ENCODE measurements at regions not wholly inside any gene's neighbourhood (a gene's known extent, or its start where the extent isn't known, plus 50 kb on each side); places are given as distances from the start of the nearest gene placed in this dataset.

DNA sequence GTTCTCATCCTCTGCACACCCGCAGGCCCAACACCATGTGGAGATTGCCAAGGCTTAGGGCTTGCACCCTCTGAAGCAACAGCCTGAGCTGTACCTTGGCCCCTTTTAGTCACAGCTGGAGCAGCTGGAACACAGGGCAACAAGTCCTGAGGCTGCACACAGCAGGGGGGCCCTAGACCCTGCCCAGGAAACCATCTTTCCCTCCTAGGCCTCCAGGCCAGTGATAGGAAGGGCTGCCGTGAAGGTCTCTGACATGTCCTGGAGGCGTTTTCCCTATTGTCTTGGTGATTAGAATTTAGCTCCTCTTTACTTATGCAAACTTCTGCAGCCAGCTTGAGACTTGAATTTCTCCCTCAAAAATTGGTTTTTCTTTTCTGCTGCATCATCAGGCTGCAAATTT is 373.5 kb upstream of the CLEC14A start:
- TF ChIP-seq, protein P1, sequence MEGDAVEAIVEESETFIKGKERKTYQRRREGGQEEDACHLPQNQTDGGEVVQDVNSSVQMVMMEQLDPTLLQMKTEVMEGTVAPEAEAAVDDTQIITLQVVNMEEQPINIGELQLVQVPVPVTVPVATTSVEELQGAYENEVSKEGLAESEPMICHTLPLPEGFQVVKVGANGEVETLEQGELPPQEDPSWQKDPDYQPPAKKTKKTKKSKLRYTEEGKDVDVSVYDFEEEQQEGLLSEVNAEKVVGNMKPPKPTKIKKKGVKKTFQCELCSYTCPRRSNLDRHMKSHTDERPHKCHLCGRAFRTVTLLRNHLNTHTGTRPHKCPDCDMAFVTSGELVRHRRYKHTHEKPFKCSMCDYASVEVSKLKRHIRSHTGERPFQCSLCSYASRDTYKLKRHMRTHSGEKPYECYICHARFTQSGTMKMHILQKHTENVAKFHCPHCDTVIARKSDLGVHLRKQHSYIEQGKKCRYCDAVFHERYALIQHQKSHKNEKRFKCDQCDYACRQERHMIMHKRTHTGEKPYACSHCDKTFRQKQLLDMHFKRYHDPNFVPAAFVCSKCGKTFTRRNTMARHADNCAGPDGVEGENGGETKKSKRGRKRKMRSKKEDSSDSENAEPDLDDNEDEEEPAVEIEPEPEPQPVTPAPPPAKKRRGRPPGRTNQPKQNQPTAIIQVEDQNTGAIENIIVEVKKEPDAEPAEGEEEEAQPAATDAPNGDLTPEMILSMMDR (IDR thresholded peaks at IDR 0.05; ENCODE audit: low read depth, low read length): no peak
- no peak overlapping the region for H3K27ac ChIP-seq
- H3K36me3 ChIP-seq: no peaks in the 10 kb centered on the region
- no peaks in the 10 kb centered on the region for H3K9me3 ChIP-seq (ENCODE audit: low read depth)
- DNase-seq (ENCODE audit: low read depth in 1 of 2, low spot score in 1 of 2): no peak
- H3K27me3 ChIP-seq: no peaks in the 10 kb centered on the region
- H3K4me1 ChIP-seq (ENCODE audit: low read depth): no peaks in the 10 kb centered on the region
- no peak overlapping the region for H3K4me3 ChIP-seq

DNA sequence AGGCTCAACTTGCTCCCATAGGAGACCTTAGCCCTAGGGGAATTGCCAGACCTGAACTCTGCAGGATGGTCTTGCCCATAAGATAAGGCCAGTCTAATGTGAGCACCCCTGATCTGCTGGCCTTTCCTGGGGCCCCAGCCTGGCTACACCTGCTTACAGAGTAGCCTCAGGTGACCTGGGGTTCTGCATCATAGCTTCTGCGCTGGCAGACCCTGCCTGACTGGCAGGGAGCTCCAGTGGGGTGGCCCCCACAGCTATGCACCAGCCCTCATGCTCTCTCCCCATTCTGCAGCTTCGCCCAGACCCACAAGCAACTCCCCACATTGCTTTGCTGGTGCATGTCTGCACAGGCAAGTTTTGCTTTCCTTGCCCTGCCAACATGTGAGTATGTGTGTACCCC is 371.3 kb upstream of the CLEC14A start:
- H3K4me3 ChIP-seq: no peak overlapping the region
- no peaks in the 10 kb centered on the region for H3K36me3 ChIP-seq
- TF ChIP-seq, protein P1 (IDR thresholded peaks at IDR 0.05; ENCODE audit: low read depth, low read length): no peak
- no peaks in the 10 kb centered on the region for H3K4me1 ChIP-seq (ENCODE audit: low read depth)
- no peak overlapping the region for H3K27ac ChIP-seq
- no peak for DNase-seq (ENCODE audit: low read depth in 1 of 2, low spot score in 1 of 2)
- H3K9me3 ChIP-seq (ENCODE audit: low read depth): no peaks in the 10 kb centered on the region
- H3K27me3 ChIP-seq: no peaks in the 10 kb centered on the region

- no peak overlapping the region for H3K4me3 ChIP-seq
- H3K9me3 ChIP-seq (ENCODE audit: low read depth): no peaks in the 10 kb centered on the region
- H3K27ac ChIP-seq: no peak overlapping the region
- no peak for DNase-seq (ENCODE audit: low read depth in 1 of 2, low spot score in 1 of 2)
- no peaks in the 10 kb centered on the region for H3K36me3 ChIP-seq
- TF ChIP-seq, protein P1 (IDR thresholded peaks at IDR 0.05; ENCODE audit: low read depth, low read length): no peak
- H3K27me3 ChIP-seq: no peaks in the 10 kb centered on the region
- no peaks in the 10 kb centered on the region for H3K4me1 ChIP-seq (ENCODE audit: low read depth)
These were observed 367.8 kb upstream of the CLEC14A start for GRCh38 chr14:38623661-38624060.

GRCh38 chr14:38618514-38618913 is 362.6 kb upstream of the CLEC14A start:
- DNase-seq (ENCODE audit: low read depth in 1 of 2, low spot score in 1 of 2): no peak
- H3K9me3 ChIP-seq (ENCODE audit: low read depth): no peaks in the 10 kb centered on the region
- H3K36me3 ChIP-seq: no peaks in the 10 kb centered on the region

GRCh38 chr14:38616959-38617358 is 361.1 kb upstream of the CLEC14A start:
- Histone ChIP-seq H3K4me3 (no peak overlapping the region), H3K27ac (no peak overlapping the region), H3K36me3 (no peaks in the 10 kb centered on the region), H3K9me3 (ENCODE audit: low read depth) (no peaks in the 10 kb centered on the region), H3K27me3 (no peaks in the 10 kb centered on the region), H3K4me1 (ENCODE audit: low read depth) (no peaks in the 10 kb centered on the region)
- no peak for DNase-seq (ENCODE audit: low read depth in 1 of 2, low spot score in 1 of 2)
- TF ChIP-seq, protein P1 (IDR thresholded peaks at IDR 0.05; ENCODE audit: low read depth, low read length): no peak

More at GRCh38 chr14:38618514-38618913, 362.6 kb upstream of the CLEC14A start:
- H3K27me3 ChIP-seq: no peaks in the 10 kb centered on the region
- H3K4me3 ChIP-seq: no peak overlapping the region
- H3K27ac ChIP-seq: no peak overlapping the region
- no peaks in the 10 kb centered on the region for H3K4me1 ChIP-seq (ENCODE audit: low read depth)
- TF ChIP-seq, protein P1 (IDR thresholded peaks at IDR 0.05; ENCODE audit: low read depth, low read length): no peak

DNA sequence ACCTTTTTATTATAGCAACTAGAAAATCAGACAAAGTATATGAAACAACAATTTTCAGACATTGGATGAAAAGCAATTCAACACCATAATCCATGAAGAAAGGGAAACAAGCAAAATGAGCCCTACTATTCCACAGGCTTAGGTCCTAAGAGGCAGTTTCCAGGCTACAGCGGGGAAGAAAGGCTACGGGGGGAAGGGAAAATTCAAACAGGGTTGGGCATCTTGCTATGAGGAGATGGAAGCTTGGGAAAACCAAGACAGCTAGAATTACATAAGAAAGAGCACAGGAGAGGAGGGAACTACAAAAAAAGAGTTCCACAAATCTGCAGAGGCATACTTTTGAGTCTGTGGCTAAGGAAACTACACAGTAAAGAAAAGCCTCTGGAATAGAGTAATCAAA is 356.0 kb upstream of the CLEC14A start:
- no peak overlapping the region for H3K27ac ChIP-seq
- no peaks in the 10 kb centered on the region for H3K9me3 ChIP-seq (ENCODE audit: low read depth)
- H3K4me3 ChIP-seq: no peak overlapping the region
- no peaks in the 10 kb centered on the region for H3K36me3 ChIP-seq
- no peak for DNase-seq (ENCODE audit: low read depth in 1 of 2, low spot score in 1 of 2)
- no peaks in the 10 kb centered on the region for H3K27me3 ChIP-seq
- TF ChIP-seq, protein P1 (IDR thresholded peaks at IDR 0.05; ENCODE audit: low read depth, low read length): no peak
- H3K4me1 ChIP-seq (ENCODE audit: low read depth): no peaks in the 10 kb centered on the region
